DMS 273 (cell line): ENCODE measurements at regions not wholly inside any gene's neighbourhood (a gene's known extent, or its start where the extent isn't known, plus 50 kb on each side); places are given as distances from the start of the nearest gene placed in this dataset.

Source experiments
- DNase-seq: peaks from one replicate; lab custom pipeline; 2025; ENCODE audit not compliant: unreplicated experiment; lab: John Stamatoyannopoulos, UW

DNA sequence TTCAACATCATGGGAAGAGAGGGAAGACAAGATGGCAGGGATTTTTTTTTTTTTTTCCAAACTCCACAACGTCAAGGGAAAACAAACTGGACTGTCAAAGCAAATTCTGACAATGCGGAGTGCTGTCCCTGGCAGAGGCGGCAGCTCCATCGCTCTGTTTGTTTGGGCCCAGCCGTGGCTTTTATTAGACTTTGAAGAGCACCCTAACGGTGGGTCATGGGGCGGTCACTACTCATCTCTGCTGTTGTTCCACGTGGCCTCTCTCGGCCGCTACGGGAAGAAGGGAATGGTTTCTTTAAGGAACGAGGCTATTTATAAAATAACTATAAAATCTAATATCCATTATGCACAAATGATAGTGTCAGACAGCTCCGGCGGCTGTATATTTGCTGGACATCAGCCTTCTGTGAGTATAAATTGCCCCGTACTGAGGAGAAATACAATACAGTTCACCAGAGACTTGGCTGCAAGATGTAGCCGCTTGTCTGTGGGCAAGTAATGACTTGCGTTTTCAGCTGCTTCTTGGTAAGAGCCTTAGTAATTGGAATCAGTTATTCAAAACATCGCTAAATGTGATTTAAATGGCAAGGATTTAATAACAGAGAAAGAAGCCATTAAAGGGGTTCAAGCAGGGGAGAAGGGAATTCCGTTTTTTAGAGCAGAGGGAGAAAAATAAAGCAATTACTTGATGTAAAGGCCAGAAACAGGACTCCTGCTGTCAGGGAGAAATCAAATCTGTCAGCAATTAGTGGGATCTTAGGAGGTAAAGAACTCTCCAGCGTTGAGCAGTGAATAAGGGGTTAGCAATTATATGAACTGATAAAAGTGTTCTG is 61.7 kb upstream of the RAB11FIP2 start:
- peak; percentile 64 for DNase-seq

- DNase-seq: peak; percentile 5
Measured at GRCh38 chr10:118107541-118107940, 60.8 kb upstream of the RAB11FIP2 start.

DNA sequence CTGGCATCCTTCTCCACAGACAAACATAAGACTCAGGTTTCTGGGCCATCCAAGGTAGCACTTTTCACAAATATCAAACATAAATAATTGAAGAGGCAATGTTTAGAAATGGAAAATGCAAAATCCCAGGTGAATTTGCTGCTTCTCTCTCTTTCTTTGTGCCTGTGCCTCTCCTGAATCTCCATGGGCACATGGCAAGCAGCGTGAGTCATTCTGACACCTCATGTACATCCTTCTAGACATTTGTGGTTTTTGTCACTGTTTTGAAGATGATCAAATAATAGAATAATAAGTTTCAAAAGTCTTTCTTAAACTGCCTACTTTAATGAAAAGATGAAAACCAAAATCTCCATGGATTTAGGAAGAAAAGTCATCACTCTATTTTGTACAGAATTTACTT is 60.3 kb upstream of the RAB11FIP2 start:
- DNase-seq: no peak

DNA sequence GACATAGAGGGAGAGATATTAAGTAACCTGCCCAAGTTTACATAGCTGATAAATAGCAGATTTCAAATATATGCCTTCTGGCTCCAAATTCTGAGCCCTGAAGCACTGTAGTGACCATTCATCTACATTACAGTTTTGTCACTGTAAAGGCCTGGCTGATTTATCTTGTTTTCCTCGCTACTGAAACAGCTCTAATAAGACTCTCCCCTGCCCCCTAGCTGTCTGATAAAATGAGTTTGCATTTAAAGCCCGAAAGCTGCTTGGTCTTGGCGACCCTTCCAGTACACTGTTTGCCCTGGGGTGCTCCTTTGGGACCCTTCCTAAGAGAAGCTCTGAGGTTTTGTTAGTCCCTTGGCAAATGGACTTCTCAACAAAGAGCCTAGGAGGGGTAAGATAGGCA is 59.7 kb upstream of the RAB11FIP2 start:
- peak; percentile 33 for DNase-seq

DNA sequence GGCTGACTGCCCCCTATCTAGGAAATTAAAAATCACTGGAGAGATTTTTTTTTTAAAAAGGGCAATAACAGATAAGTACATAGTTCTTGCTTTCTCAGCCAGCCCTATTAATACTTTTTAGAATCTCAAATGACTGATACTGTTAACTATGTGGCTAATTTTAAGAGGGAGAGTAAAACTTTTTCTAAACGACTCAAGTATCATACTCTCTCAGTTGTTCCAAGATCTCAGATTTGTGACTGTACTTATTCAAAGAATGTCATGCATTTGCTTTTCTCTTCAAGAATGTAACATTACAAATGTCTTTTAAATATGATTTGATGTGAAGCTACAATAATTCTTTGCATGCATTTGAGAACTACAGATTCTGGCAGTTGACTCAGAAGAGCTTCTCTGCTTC is 55.4 kb upstream of the RAB11FIP2 start:
- no peak for DNase-seq

- DNase-seq: no peak
Measured at GRCh38 chr10:118101501-118101900, 54.8 kb upstream of the RAB11FIP2 start.
